DMS53 treated with DMSO at 0.1 percent for 48 hours (cell line): ENCODE measurements at regions not wholly inside any gene's neighbourhood (a gene's known extent, or its start where the extent isn't known, plus 50 kb on each side); places are given as distances from the start of the nearest gene placed in this dataset.

Experiments
- DNase-seq: peaks from one replicate; lab custom pipeline; 2025; ENCODE audit not compliant: unreplicated experiment; lab: John Stamatoyannopoulos, UW

GRCh38 chr1:86296305-86297205 is 99.6 kb downstream of the ODF2L start:
- DNase-seq = no peak

- DNase-seq = no peak
These were observed 106.4 kb downstream of the ODF2L start for GRCh38 chr1:86289746-86290145.

- DNase-seq = no peak
These were observed 107.0 kb downstream of the ODF2L start for GRCh38 chr1:86289161-86289560.

- no peak for DNase-seq
These were observed 107.5 kb downstream of the ODF2L start for GRCh38 chr1:86288586-86289147.

GRCh38 chr1:86285796-86286195 is 110.3 kb downstream of the ODF2L start:
- DNase-seq = no peak

GRCh38 chr1:86282611-86283010 is 113.5 kb downstream of the ODF2L start:
- DNase-seq = no peak

- DNase-seq = no peak
These were observed 118.2 kb downstream of the ODF2L start for GRCh38 chr1:86277936-86278335.

- no peak for DNase-seq
These were observed 116.5 kb upstream of the COL24A1 start for GRCh38 chr1:86273066-86273465.

- no peak for DNase-seq
These were observed 115.5 kb upstream of the COL24A1 start for GRCh38 chr1:86272083-86272482.

GRCh38 chr1:86271046-86271445 is 114.5 kb upstream of the COL24A1 start:
- no peak for DNase-seq

GRCh38 chr1:86263101-86263500 is 106.5 kb upstream of the COL24A1 start:
- no peak for DNase-seq

- no peak for DNase-seq
These were observed 103.9 kb upstream of the COL24A1 start for GRCh38 chr1:86260476-86260875.

- no peak for DNase-seq
These were observed 102.8 kb upstream of the COL24A1 start for GRCh38 chr1:86259390-86259789.

- DNase-seq = no peak
These were observed 101.5 kb upstream of the COL24A1 start for GRCh38 chr1:86258101-86258500.

- DNase-seq = no peak
These were observed 91.2 kb upstream of the COL24A1 start for GRCh38 chr1:86247597-86248279.

GRCh38 chr1:86245566-86246190 is 89.1 kb upstream of the COL24A1 start:
- no peak for DNase-seq

- no peak for DNase-seq
These were observed 83.3 kb upstream of the COL24A1 start for GRCh38 chr1:86239894-86240293.

- no peak for DNase-seq
These were observed 82.9 kb upstream of the COL24A1 start for GRCh38 chr1:86239490-86239889.

- no peak for DNase-seq
These were observed 81.7 kb upstream of the COL24A1 start for GRCh38 chr1:86238226-86238625.

- DNase-seq = no peak
These were observed 79.3 kb upstream of the COL24A1 start for GRCh38 chr1:86235852-86236251.

GRCh38 chr1:86233403-86233802 is 76.8 kb upstream of the COL24A1 start:
- no peak for DNase-seq

- no peak for DNase-seq
These were observed 74.5 kb upstream of the COL24A1 start for GRCh38 chr1:86231076-86231475.
